ENCODE measurements at regions not wholly inside any gene's neighbourhood (a gene's known extent, or its start where the extent isn't known, plus 50 kb on each side); places are given as distances from the start of the nearest gene placed in this dataset.
A peak's percentile ranks its signal among the peaks of the same experiment; 100 is the strongest.

DNA sequence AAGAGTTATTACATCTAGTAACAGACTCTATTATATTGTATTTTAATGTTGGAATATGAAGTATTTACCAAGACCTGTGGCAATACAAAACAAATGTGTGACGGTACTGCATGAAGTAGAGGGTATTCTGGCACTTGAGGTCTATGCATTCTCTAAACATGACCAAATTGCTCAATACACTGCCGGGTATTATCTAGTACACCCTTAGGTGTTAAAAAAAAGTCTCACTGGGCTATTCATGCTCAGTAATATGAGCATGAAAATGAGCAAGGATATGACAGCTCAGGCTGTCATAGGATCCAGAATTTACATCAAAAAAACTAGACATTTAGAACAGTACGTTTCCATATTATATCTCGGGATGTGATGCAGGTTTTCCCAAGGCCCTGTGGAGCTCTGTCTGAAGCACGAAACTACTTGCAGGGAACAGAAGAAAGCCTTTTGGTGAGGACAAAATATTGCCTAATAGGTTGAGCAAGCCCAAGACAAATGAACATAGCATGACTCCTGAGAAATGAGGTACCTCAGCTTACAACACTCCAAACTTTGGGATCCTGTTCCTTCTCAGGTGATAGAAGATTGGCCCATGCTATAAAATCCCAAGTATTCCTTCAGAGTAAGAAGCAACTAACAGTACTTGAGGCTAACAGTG, 74.1 kb upstream of the MAOA start:
- Histone ChIP-seq H3K4me3 (ENCODE audit: low read length) (no peak overlapping the region), H3K9ac (ENCODE audit: low read length) (no peak overlapping the region), H3K27me3 (replicated peaks; ENCODE audit: control insufficient read depth, insufficient read depth, low read length) (peaks cover 26% of the 10 kb centered on the region), H3K9me3 (ENCODE audit: control insufficient read depth, low read length) (no peaks in the 10 kb centered on the region), H3K36me3 (ENCODE audit: control insufficient read depth, insufficient read depth, low read length, severe bottlenecking) (no peaks in the 10 kb centered on the region), H3K4me1 (ENCODE audit: control insufficient read depth, insufficient read depth, low read length) (peaks cover 14% of the 10 kb centered on the region)
- peak; percentile 40 for DNase-seq (ENCODE audit: low read depth)

- Histone ChIP-seq H3K9me3 (ENCODE audit: control insufficient read depth, low read length) (no peaks in the 10 kb centered on the region), H3K36me3 (ENCODE audit: control insufficient read depth, insufficient read depth, low read length, severe bottlenecking) (no peaks in the 10 kb centered on the region), H3K4me1 (ENCODE audit: control insufficient read depth, insufficient read depth, low read length) (peaks cover 14% of the 10 kb centered on the region), H3K4me3 (ENCODE audit: low read length) (no peak overlapping the region), H3K27me3 (replicated peaks; ENCODE audit: control insufficient read depth, insufficient read depth, low read length) (peaks cover 28% of the 10 kb centered on the region), H3K9ac (ENCODE audit: low read length) (no peak overlapping the region)
- no peak for DNase-seq (ENCODE audit: low read depth)
Measured at GRCh38 chrX:43582540-43582913, 73.6 kb upstream of the MAOA start.

DNA sequence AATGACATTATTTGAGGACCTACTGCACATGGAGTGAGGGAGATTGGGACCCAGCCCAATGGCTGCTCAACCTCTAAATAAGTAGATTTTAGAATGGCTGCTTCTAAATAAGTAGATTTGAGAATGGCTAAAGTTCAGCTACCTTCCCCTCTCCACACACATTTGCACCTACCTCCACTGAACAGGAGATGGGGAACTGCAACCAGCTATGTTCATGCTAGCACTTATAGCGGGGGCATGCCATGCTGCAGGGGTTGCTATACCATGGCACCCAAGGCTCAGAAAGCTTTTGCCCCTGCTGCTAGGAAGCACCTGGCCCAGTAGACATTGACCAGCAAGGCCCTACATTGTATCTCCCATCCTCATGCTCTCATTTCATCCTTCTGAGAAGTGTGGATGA, 70.2 kb upstream of the MAOA start:
- Histone ChIP-seq H3K27me3 (replicated peaks; ENCODE audit: control insufficient read depth, insufficient read depth, low read length) (peaks cover 20% of the 10 kb centered on the region), H3K9ac (ENCODE audit: low read length) (no peak overlapping the region), H3K9me3 (ENCODE audit: control insufficient read depth, low read length) (no peaks in the 10 kb centered on the region), H3K4me3 (ENCODE audit: low read length) (no peak overlapping the region), H3K4me1 (ENCODE audit: control insufficient read depth, insufficient read depth, low read length) (peaks cover 24% of the 10 kb centered on the region), H3K36me3 (ENCODE audit: control insufficient read depth, insufficient read depth, low read length, severe bottlenecking) (no peaks in the 10 kb centered on the region)
- DNase-seq (ENCODE audit: low read depth): no peak

- H3K9me3 ChIP-seq (ENCODE audit: control insufficient read depth, low read length): no peaks in the 10 kb centered on the region
- DNase-seq (ENCODE audit: low read depth): no peak
Measured at GRCh38 chrX:43586830-43587229, 69.3 kb upstream of the MAOA start.

GRCh38 chrX:43589735-43590134, 66.4 kb upstream of the MAOA start:
- peaks cover 9% of the 10 kb centered on the region for H3K27me3 ChIP-seq (replicated peaks; ENCODE audit: control insufficient read depth, insufficient read depth, low read length)
- peaks cover 18% of the 10 kb centered on the region for H3K4me1 ChIP-seq (ENCODE audit: control insufficient read depth, insufficient read depth, low read length)
- H3K9me3 ChIP-seq (ENCODE audit: control insufficient read depth, low read length): no peaks in the 10 kb centered on the region
- no peaks in the 10 kb centered on the region for H3K36me3 ChIP-seq (ENCODE audit: control insufficient read depth, insufficient read depth, low read length, severe bottlenecking)
- no peak overlapping the region for H3K4me3 ChIP-seq (ENCODE audit: low read length)
- peak overlapping the region; percentile 77 for H3K9ac ChIP-seq (ENCODE audit: low read length)
- DNase-seq (ENCODE audit: low read depth): peak; percentile 80

More at GRCh38 chrX:43586830-43587229, 69.3 kb upstream of the MAOA start:
- H3K27me3 ChIP-seq (replicated peaks; ENCODE audit: control insufficient read depth, insufficient read depth, low read length): peaks cover 14% of the 10 kb centered on the region
- no peak overlapping the region for H3K4me3 ChIP-seq (ENCODE audit: low read length)
- no peak overlapping the region for H3K9ac ChIP-seq (ENCODE audit: low read length)
- no peaks in the 10 kb centered on the region for H3K36me3 ChIP-seq (ENCODE audit: control insufficient read depth, insufficient read depth, low read length, severe bottlenecking)
- H3K4me1 ChIP-seq (ENCODE audit: control insufficient read depth, insufficient read depth, low read length): peaks cover 16% of the 10 kb centered on the region

- no peaks in the 10 kb centered on the region for H3K36me3 ChIP-seq (ENCODE audit: control insufficient read depth, insufficient read depth, low read length, severe bottlenecking)
- H3K27me3 ChIP-seq (replicated peaks; ENCODE audit: control insufficient read depth, insufficient read depth, low read length): peaks cover 5% of the 10 kb centered on the region
- no peaks in the 10 kb centered on the region for H3K9me3 ChIP-seq (ENCODE audit: control insufficient read depth, low read length)
- H3K4me1 ChIP-seq (ENCODE audit: control insufficient read depth, insufficient read depth, low read length): peaks cover 18% of the 10 kb centered on the region
- DNase-seq (ENCODE audit: low read depth): peak; percentile 69
- H3K4me3 ChIP-seq (ENCODE audit: low read length): no peak overlapping the region
- peak overlapping the region; percentile 77 for H3K9ac ChIP-seq (ENCODE audit: low read length)
Measured at GRCh38 chrX:43590150-43590549, 65.9 kb upstream of the MAOA start.

DNA sequence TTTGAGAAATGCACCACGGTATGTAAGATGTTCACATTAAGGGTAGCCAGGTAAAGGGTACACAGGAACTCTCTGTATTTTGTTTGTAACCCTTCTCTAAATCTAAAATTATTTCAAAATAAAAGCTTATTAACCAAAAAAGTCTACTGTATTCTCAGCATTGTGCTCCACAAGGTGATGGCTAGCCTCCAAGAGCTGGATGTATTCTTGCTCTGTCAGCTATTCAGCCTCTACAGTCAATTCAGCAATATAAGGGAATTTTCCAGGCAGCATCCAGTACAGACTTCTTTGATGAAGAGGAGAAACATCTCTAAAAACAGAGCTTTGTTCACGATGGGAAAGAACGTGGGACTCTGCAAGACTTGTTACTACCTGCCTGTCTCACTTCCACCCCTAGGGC, 63.5 kb upstream of the MAOA start:
- Histone ChIP-seq H3K4me1 (ENCODE audit: control insufficient read depth, insufficient read depth, low read length) (peaks cover 27% of the 10 kb centered on the region), H3K9me3 (ENCODE audit: control insufficient read depth, low read length) (no peaks in the 10 kb centered on the region), H3K36me3 (ENCODE audit: control insufficient read depth, insufficient read depth, low read length, severe bottlenecking) (no peaks in the 10 kb centered on the region), H3K9ac (ENCODE audit: low read length) (no peak overlapping the region), H3K27me3 (replicated peaks; ENCODE audit: control insufficient read depth, insufficient read depth, low read length) (no peaks in the 10 kb centered on the region), H3K4me3 (ENCODE audit: low read length) (no peak overlapping the region)
- DNase-seq (ENCODE audit: low read depth): no peak

GRCh38 chrX:43595931-43596330, 60.2 kb upstream of the MAOA start:
- peak overlapping the region; percentile 10 for H3K9ac ChIP-seq (ENCODE audit: low read length)

DNA sequence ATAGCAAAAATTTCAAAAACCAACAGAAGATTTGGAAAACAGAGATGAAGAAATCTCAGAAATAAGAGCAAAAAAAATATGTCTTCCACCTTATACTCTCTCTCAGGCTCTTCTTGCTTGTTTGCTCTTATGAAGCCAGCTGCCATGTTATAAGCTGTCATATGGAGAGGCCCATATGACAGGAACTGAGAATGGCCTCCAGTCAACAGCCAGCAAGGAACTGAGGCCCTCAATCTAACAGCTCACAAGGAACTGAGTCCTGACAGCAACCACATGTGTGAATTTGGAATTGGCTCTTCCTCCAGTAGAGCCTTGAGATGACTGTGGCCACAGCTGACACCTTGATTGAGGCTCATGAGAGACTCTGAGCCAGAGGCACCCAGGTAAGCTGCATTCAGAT, 51.3 kb upstream of the MAOA start:
- peaks cover 19% of the 10 kb centered on the region for H3K9me3 ChIP-seq (ENCODE audit: control insufficient read depth, low read length)
- H3K9ac ChIP-seq (ENCODE audit: low read length): no peak overlapping the region
- H3K4me1 ChIP-seq (ENCODE audit: control insufficient read depth, insufficient read depth, low read length): no peaks in the 10 kb centered on the region
- no peak for DNase-seq (ENCODE audit: low read depth)
- H3K27me3 ChIP-seq (replicated peaks; ENCODE audit: control insufficient read depth, insufficient read depth, low read length): no peaks in the 10 kb centered on the region
- H3K4me3 ChIP-seq (ENCODE audit: low read length): no peak overlapping the region
- H3K36me3 ChIP-seq (ENCODE audit: control insufficient read depth, insufficient read depth, low read length, severe bottlenecking): no peaks in the 10 kb centered on the region

More at GRCh38 chrX:43595931-43596330, 60.2 kb upstream of the MAOA start:
- peaks cover 17% of the 10 kb centered on the region for H3K4me1 ChIP-seq (ENCODE audit: control insufficient read depth, insufficient read depth, low read length)
- no peaks in the 10 kb centered on the region for H3K27me3 ChIP-seq (replicated peaks; ENCODE audit: control insufficient read depth, insufficient read depth, low read length)
- H3K36me3 ChIP-seq (ENCODE audit: control insufficient read depth, insufficient read depth, low read length, severe bottlenecking): no peaks in the 10 kb centered on the region
- DNase-seq (ENCODE audit: low read depth): peak; percentile 40
- H3K9me3 ChIP-seq (ENCODE audit: control insufficient read depth, low read length): peaks cover 2% of the 10 kb centered on the region
- H3K4me3 ChIP-seq (ENCODE audit: low read length): no peak overlapping the region

DNA sequence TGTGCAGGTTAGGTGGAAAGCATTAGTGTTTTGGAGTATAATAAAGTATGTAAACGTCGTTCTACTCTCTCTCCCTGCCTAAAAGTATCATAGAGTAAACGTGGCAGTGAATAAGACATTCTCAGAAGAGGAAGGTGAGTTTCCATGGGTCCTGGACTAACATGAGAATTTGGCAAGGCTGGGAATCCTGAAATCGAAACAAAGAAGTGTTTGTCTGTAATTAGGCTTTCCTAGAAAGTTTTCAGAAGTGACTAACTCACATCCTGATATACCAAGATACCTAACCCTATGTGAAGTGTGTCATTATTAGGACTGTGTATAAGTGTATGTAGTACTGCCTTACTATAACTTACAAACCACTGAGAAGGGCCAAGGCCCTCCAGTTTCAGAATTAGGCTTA, 50.7 kb upstream of the MAOA start:
- Histone ChIP-seq H3K9me3 (ENCODE audit: control insufficient read depth, low read length) (peaks cover 19% of the 10 kb centered on the region), H3K4me1 (ENCODE audit: control insufficient read depth, insufficient read depth, low read length) (no peaks in the 10 kb centered on the region), H3K27me3 (replicated peaks; ENCODE audit: control insufficient read depth, insufficient read depth, low read length) (no peaks in the 10 kb centered on the region), H3K9ac (ENCODE audit: low read length) (no peak overlapping the region), H3K36me3 (ENCODE audit: control insufficient read depth, insufficient read depth, low read length, severe bottlenecking) (no peaks in the 10 kb centered on the region), H3K4me3 (ENCODE audit: low read length) (no peak overlapping the region)
- no peak for DNase-seq (ENCODE audit: low read depth)

Measured in adipocyte (in vitro differentiated cells).